Lung (tissue), 11 donors: ENCODE measurements at regions not wholly inside any gene's neighbourhood (a gene's known extent, or its start where the extent isn't known, plus 50 kb on each side); places are given as distances from the start of the nearest gene placed in this dataset.

ENCODE experiments used
- ATAC-seq: fragments of 200-7000 bp; cut with Tn5 transposase; one replicate; pipeline ENCODE4 v1.9.1; 2020; ENCODE audit warnings: moderate number of reproducible peaks; ENCODE audit not compliant: insufficient read depth, low FRiP score
- DNase-seq, 3 donors: peaks; one replicate each; pipeline ENCODE4 v3.0.0-alpha.2; 2013 to 2017
- H3K27ac ChIP-seq, 2 donors: one replicate each; pipeline ENCODE4 v1.5.1; 2013; ENCODE audit warnings: mild to moderate bottlenecking in 2 of 2, moderate library complexity in 2 of 2, control low read depth in 1 of 2, inconsistent platforms in 1 of 2, low read depth in 1 of 2, low read length in 1 of 2
- H3K27me3 ChIP-seq, 3 donors: one replicate each; pipeline ENCODE4 v1.5.1; 2013; ENCODE audit warnings: low read length in 2 of 3; ENCODE audit not compliant: control insufficient read depth in 3 of 3, insufficient read depth in 3 of 3
- H3K36me3 ChIP-seq, 4 donors: one replicate each; pipeline ENCODE4 v1.5.1; 2013; ENCODE audit warnings: low read length in 4 of 4, mild to moderate bottlenecking in 1 of 4, moderate library complexity in 1 of 4; ENCODE audit not compliant: control insufficient read depth in 4 of 4, insufficient read depth in 4 of 4
- H3K4me1 ChIP-seq, 5 donors: one replicate each; pipeline ENCODE4 v1.5.1; 2013; ENCODE audit warnings: low read length in 5 of 5, mild to moderate bottlenecking in 2 of 5, moderate library complexity in 1 of 5; ENCODE audit not compliant: control insufficient read depth in 5 of 5, insufficient read depth in 5 of 5
- H3K4me3 ChIP-seq: one replicate; pipeline ENCODE4 v1.5.1; 2013; ENCODE audit warnings: mild to moderate bottlenecking, control low read depth, moderate library complexity
- H3K9ac ChIP-seq, 2 donors: one replicate each; pipeline ENCODE4 v1.5.1; 2013; ENCODE audit warnings: low read length in 2 of 2, control low read depth in 1 of 2; ENCODE audit not compliant: insufficient read depth in 1 of 2
- H3K9me3 ChIP-seq, 4 donors: one replicate each; pipeline ENCODE4 v1.5.1; 2013; ENCODE audit warnings: low read length in 3 of 4, mild to moderate bottlenecking in 1 of 4, moderate library complexity in 1 of 4; ENCODE audit not compliant: control insufficient read depth in 4 of 4, insufficient read depth in 3 of 4
- WGBS, 2 donors: extraction: QIAGEN DNeasy Blood & Tissue Kit; methylation state at CpG; one replicate each; pipeline ENCODE4 v1.1.7; 2013; 5-methylcytosine and 5-hydroxymethylcytosine counted together
- TF ChIP-seq, protein P1 (sequence below): IDR thresholded peaks from 2 replicates; pipeline ENCODE4 v1.5.1; 2012; ENCODE audit warnings: mild to moderate bottlenecking; ENCODE audit errors: control extremely low read depth, extremely low read depth
- donor health status: control.
- donor health status: control.
- donor health status: Bipolar disorder and iron deficiency.
- donor health status: healthy.
- donor health status: DM: yes; HTN: yes; CAD: no.

DNA sequence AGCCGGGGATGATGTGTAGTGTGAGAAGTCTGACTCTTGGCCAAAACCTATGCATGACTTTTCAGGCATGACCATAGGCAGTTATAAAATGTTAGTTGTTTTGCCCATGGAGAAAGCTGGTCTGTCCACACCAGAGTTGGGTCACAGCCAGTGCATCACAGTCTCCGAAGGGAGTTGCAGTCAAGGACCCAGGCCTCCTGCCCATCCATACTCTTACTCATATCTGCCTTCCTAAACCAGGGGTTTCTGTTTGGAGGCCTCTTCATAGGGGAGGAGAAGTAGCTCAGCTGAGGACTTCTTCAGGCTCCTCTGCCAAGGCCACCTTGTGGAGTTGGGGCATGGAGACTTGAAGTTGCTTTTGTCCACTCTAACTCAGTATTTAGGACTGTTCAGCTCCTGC lies 1008.3 kb downstream of the PCDH18 start:
- H3K9ac ChIP-seq = no peak overlapping the region
- peaks cover 0 to 3% (median 1%) of the 10 kb centered on the region in 4 donors for H3K9me3 ChIP-seq
- no peaks in the 10 kb centered on the region for H3K36me3 ChIP-seq
- no peak overlapping the region for H3K27ac ChIP-seq
- H3K4me3 ChIP-seq = no peak overlapping the region
- H3K4me1 ChIP-seq = no peaks in the 10 kb centered on the region
- ATAC-seq (no peak), DNase-seq (no peak)
- 83 to 87% methylated on average over 2 of the region's 2 CpGs for WGBS, 2 donors
- H3K27me3 ChIP-seq = no peaks in the 10 kb centered on the region
- TF ChIP-seq, protein P1, sequence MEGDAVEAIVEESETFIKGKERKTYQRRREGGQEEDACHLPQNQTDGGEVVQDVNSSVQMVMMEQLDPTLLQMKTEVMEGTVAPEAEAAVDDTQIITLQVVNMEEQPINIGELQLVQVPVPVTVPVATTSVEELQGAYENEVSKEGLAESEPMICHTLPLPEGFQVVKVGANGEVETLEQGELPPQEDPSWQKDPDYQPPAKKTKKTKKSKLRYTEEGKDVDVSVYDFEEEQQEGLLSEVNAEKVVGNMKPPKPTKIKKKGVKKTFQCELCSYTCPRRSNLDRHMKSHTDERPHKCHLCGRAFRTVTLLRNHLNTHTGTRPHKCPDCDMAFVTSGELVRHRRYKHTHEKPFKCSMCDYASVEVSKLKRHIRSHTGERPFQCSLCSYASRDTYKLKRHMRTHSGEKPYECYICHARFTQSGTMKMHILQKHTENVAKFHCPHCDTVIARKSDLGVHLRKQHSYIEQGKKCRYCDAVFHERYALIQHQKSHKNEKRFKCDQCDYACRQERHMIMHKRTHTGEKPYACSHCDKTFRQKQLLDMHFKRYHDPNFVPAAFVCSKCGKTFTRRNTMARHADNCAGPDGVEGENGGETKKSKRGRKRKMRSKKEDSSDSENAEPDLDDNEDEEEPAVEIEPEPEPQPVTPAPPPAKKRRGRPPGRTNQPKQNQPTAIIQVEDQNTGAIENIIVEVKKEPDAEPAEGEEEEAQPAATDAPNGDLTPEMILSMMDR = no peak

GRCh38 chr4:136516371-136516770 lies 1015.9 kb downstream of the PCDH18 start:
- Histone ChIP-seq H3K9ac (no peak overlapping the region), H3K4me3 (no peak overlapping the region), H3K4me1 (peaks cover 0 to 3% (median 0%) of the 10 kb centered on the region in 5 donors), H3K27ac (no peak overlapping the region), H3K27me3 (no peaks in the 10 kb centered on the region), H3K36me3 (no peaks in the 10 kb centered on the region), H3K9me3 (peaks cover 0 to 3% (median 1%) of the 10 kb centered on the region in 4 donors)
- DNase-seq = peak in 2 of 3 donors; percentile 15 to 34
- WGBS, 2 donors = 73 to 76% methylated on average over 3 of the region's 3 CpGs
- ATAC-seq = no peak
- TF ChIP-seq, protein P1 = no peak

DNA sequence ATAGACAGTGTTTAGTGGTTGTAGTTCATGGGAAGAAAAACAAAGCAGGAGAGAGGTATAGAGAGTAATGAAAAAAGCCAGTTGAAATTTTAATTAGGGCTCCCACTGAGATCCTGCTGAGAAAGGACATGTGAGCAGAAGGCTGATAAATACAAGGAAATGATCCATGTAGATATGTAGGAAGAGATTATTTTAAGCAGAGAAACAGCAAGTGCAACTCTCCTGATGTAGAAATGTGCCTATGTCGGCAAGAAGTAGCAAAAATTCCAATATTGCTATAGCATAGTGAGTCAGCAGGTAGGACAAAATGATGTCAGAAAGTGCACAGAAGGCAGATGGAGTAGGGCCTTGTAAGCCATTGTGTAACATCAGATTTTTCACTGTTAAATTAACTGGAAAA lies 1027.3 kb downstream of the PCDH18 start:
- no peak for ATAC-seq
- 52 to 66% methylated on average over 1 of the region's 1 CpG for WGBS, 2 donors

GRCh38 chr4:136495851-136496250 lies 1036.4 kb downstream of the PCDH18 start:
- Histone ChIP-seq H3K9me3 (no peaks in the 10 kb centered on the region), H3K36me3 (no peaks in the 10 kb centered on the region), H3K4me3 (no peak overlapping the region), H3K27ac (no peak overlapping the region), H3K9ac (no peak overlapping the region), H3K4me1 (no peaks in the 10 kb centered on the region), H3K27me3 (no peaks in the 10 kb centered on the region)
- ATAC-seq = no peak
- no peak for DNase-seq
- TF ChIP-seq, protein P1 = no peak

More for the DNA sequence above, 1027.3 kb downstream of the PCDH18 start:
- Histone ChIP-seq H3K27ac (no peak overlapping the region), H3K4me1 (no peaks in the 10 kb centered on the region), H3K9ac (no peak overlapping the region), H3K36me3 (no peaks in the 10 kb centered on the region), H3K4me3 (no peak overlapping the region), H3K9me3 (no peaks in the 10 kb centered on the region), H3K27me3 (no peaks in the 10 kb centered on the region)
- TF ChIP-seq, protein P1 = no peak
- DNase-seq = no peak
